Endothelial cell of umbilical vein (primary cell): ENCODE measurements at regions not wholly inside any gene's neighbourhood (a gene's known extent, or its start where the extent isn't known, plus 50 kb on each side); places are given as distances from the start of the nearest gene placed in this dataset.

Experiments
- BruUV-seq: library from RNA; stranded (reverse); fragments of 400-500 nt; replicated peaks from 2 replicates; lab custom pipeline; 2021; lab: Mats Ljungman, UMichigan
- CTCF ChIA-PET: fragments of 300-600, 350-600 bp; sonication (Branson Sonifier 250); formaldehyde crosslinking; loops from one replicate; lab custom pipeline; 2021; ENCODE audit warnings: antibody characterized with exemption, inconsistent platforms; lab: Charles Lee
- POLR2A ChIA-PET: fragments of 300-600, 350-600 bp; sonication (Branson Sonifier 250); formaldehyde crosslinking; loops from one replicate; lab custom pipeline; 2021; ENCODE audit warnings: antibody characterized with exemption, inconsistent platforms; lab: Charles Lee
- DNase-seq: peaks from one replicate; pipeline ENCODE4 v3.0.0-alpha.2; 2011; ENCODE audit warnings: low read depth, low spot score
- FAIRE-seq: peaks from 2 replicates; lab custom pipeline; 2011; peaks lifted over from hg19 to GRCh38; lab: Jason Lieb, UNC
- H2AFZ ChIP-seq: 2 replicates; pipeline ENCODE4 v1.6.0; 2012; ENCODE audit warnings: low read depth, low read length, control low read depth, inconsistent platforms
- H3K27ac ChIP-seq: 2 replicates; pipeline ENCODE4 v1.5.1; 2011; ENCODE audit warnings: low read depth, mild to moderate bottlenecking, control low read depth, low read length, moderate library complexity; ENCODE audit not compliant: insufficient read depth
- H3K27me3 ChIP-seq, 2 experiments: 2 replicates each; pipeline versions ENCODE4 v1.6.0 to v1.6.1; 2011; ENCODE audit warnings: low read length in 2 of 2, mixed read lengths in 1 of 2; ENCODE audit not compliant: control insufficient read depth in 2 of 2, insufficient read depth in 2 of 2
- H3K36me3 ChIP-seq, 2 experiments: 2 replicates in 1 of 2; 3 replicates in 1 of 2; pipeline ENCODE4 v1.5.1; 2011; ENCODE audit warnings: low read length in 2 of 2, mild to moderate bottlenecking in 1 of 2, moderate library complexity in 1 of 2; ENCODE audit not compliant: control insufficient read depth in 2 of 2, insufficient read depth in 2 of 2; ENCODE audit errors: extremely low read depth in 1 of 2
- H3K4me1 ChIP-seq: 3 replicates; pipeline ENCODE4 v1.5.1; 2011; ENCODE audit warnings: mild to moderate bottlenecking, low read length; ENCODE audit not compliant: control insufficient read depth, insufficient read depth; ENCODE audit errors: extremely low read depth
- H3K4me2 ChIP-seq: 2 replicates; pipeline ENCODE4 v1.6.1; 2011; ENCODE audit warnings: low read length, control low read depth, mixed read lengths; ENCODE audit not compliant: insufficient read depth
- H3K4me3 ChIP-seq, 3 experiments: fragments of 200-600 bp in 1 of 3; sonication (generic), shearing (Covaris generic) in 1 of 3; replicated peaks in 1 of 3; 2 replicates each; pipeline ENCODE4 v1.5.1; 2011 to 2016; ENCODE audit warnings: control low read depth in 3 of 3, low read length in 3 of 3, mild to moderate bottlenecking in 2 of 3, inconsistent platforms in 1 of 3, low read depth in 1 of 3, moderate library complexity in 1 of 3; ENCODE audit not compliant: insufficient read depth in 1 of 3
- H3K79me2 ChIP-seq: 2 replicates; pipeline ENCODE4 v1.6.0; 2012; ENCODE audit warnings: low read length, inconsistent platforms; ENCODE audit not compliant: control insufficient read depth, insufficient read depth
- H3K9ac ChIP-seq: replicated peaks from 2 replicates; pipeline ENCODE3; 2011; ENCODE audit warnings: low read length, control low read depth; ENCODE audit not compliant: insufficient read depth; ENCODE audit errors: extremely low read depth
- H3K9me1 ChIP-seq: replicated peaks from 3 replicates; pipeline ENCODE4 v1.6.0; 2011; ENCODE audit warnings: mild to moderate bottlenecking, low read length; ENCODE audit not compliant: control insufficient read depth, insufficient read depth; ENCODE audit errors: extremely low read depth
- H3K9me3 ChIP-seq: replicated peaks from 2 replicates; pipeline ENCODE4 v1.5.1; 2012; ENCODE audit warnings: low read length, inconsistent platforms; ENCODE audit not compliant: control insufficient read depth, insufficient read depth
- H4K20me1 ChIP-seq: replicated peaks from 2 replicates; pipeline ENCODE3; 2011; ENCODE audit warnings: mild to moderate bottlenecking, low read length; ENCODE audit not compliant: control insufficient read depth, insufficient read depth; ENCODE audit errors: extremely low read depth
- EZH2 ChIP-seq: IDR thresholded peaks from 2 replicates; pipeline ENCODE4 v1.6.1; 2012; ENCODE audit warnings: borderline replicate concordance, low read depth, mild to moderate bottlenecking, moderate library complexity, low read length, inconsistent platforms; ENCODE audit not compliant: severe bottlenecking
- FOS ChIP-seq: IDR thresholded peaks from 2 replicates; pipeline ENCODE4 v1.6.1; 2011; ENCODE audit warnings: mild to moderate bottlenecking, low read length, moderate library complexity, borderline replicate concordance; ENCODE audit not compliant: insufficient read depth
- GATA2 ChIP-seq: IDR thresholded peaks from 2 replicates; pipeline ENCODE4 v1.7.0; 2011; ENCODE audit warnings: low read depth, mild to moderate bottlenecking, moderate library complexity, mixed read lengths, low read length; ENCODE audit not compliant: insufficient read length, insufficient read depth
- JUN ChIP-seq: IDR thresholded peaks from 2 replicates; pipeline ENCODE4 v1.6.1; 2011; ENCODE audit warnings: borderline replicate concordance, low read depth; ENCODE audit not compliant: insufficient read length, insufficient read depth
- MAX ChIP-seq: IDR thresholded peaks from 2 replicates; pipeline ENCODE4 v1.6.1; 2011; ENCODE audit not compliant: insufficient read depth, insufficient read length
- MYC ChIP-seq: IDR thresholded peaks from one replicate; pipeline ENCODE4 v1.6.1; 2011; ENCODE audit warnings: mild to moderate bottlenecking, low read depth, low read length
- POLR2A ChIP-seq: IDR thresholded peaks from 2 replicates; pipeline ENCODE4 v1.6.1; 2012; ENCODE audit warnings: low read depth, mild to moderate bottlenecking, control low read depth, low read length
- POLR2AphosphoS5 ChIP-seq: IDR thresholded peaks from 2 replicates; pipeline ENCODE4 v1.6.1; 2012; ENCODE audit warnings: low read depth, mild to moderate bottlenecking, control low read depth, low read length, moderate library complexity; ENCODE audit not compliant: insufficient read depth
- dilution Hi-C: fragments of 300-500 bp; cut with MboI; formaldehyde crosslinking; loops from one replicate; pipeline ENCODE4 v1.15.0; 2019; ENCODE audit warnings: low sequenced_read_pairs; ENCODE audit not compliant: extremely low pct_ligation_motif_present
- intact Hi-C: fragments of 100-400 bp; cut with micrococcal nuclease; formaldehyde crosslinking; loops from one replicate; pipeline ENCODE4 v1.10.0; 2022
- TF ChIP-seq, protein P1 (sequence below), 2 donors: IDR thresholded peaks; 1 replicate in 1 of 2; 2 replicates in 1 of 2; pipeline ENCODE4 v1.5.1; 2011; ENCODE audit warnings: low read length in 2 of 2, mild to moderate bottlenecking in 2 of 2, moderate library complexity in 2 of 2, control low read depth in 1 of 2, inconsistent platforms in 1 of 2, low read depth in 1 of 2; ENCODE audit not compliant: insufficient read depth in 1 of 2; ENCODE audit errors: extremely low read depth in 1 of 2

GRCh38 chr13:105340061-105340606 lies 1195.3 kb downstream of the EFNB2 start:
- Histone ChIP-seq H3K27ac (no peak overlapping the region), H3K9ac (no peak overlapping the region), H3K4me2 (no peak overlapping the region), H3K36me3 (no peaks in the 10 kb centered on the region), H3K4me3 (no peak overlapping the region), H3K9me3 (no peaks in the 10 kb centered on the region), H4K20me1 (no peaks in the 10 kb centered on the region), H3K4me1 (no peaks in the 10 kb centered on the region), H3K9me1 (no peaks in the 10 kb centered on the region), H3K27me3 (no peaks in the 10 kb centered on the region), H3K79me2 (no peaks in the 10 kb centered on the region), H2AFZ (no peak overlapping the region)
- intact Hi-C loops: no loop called here
- TF ChIP-seq FOS: no peak
- no peak for TF ChIP-seq POLR2A
- no peak for TF ChIP-seq POLR2AphosphoS5
- no peak for TF ChIP-seq EZH2
- no peak for TF ChIP-seq MAX
- no peak for TF ChIP-seq MYC
- TF ChIP-seq, protein P1, sequence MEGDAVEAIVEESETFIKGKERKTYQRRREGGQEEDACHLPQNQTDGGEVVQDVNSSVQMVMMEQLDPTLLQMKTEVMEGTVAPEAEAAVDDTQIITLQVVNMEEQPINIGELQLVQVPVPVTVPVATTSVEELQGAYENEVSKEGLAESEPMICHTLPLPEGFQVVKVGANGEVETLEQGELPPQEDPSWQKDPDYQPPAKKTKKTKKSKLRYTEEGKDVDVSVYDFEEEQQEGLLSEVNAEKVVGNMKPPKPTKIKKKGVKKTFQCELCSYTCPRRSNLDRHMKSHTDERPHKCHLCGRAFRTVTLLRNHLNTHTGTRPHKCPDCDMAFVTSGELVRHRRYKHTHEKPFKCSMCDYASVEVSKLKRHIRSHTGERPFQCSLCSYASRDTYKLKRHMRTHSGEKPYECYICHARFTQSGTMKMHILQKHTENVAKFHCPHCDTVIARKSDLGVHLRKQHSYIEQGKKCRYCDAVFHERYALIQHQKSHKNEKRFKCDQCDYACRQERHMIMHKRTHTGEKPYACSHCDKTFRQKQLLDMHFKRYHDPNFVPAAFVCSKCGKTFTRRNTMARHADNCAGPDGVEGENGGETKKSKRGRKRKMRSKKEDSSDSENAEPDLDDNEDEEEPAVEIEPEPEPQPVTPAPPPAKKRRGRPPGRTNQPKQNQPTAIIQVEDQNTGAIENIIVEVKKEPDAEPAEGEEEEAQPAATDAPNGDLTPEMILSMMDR (IDR thresholded peaks at IDR 0.05; ENCODE audit: extremely low read depth in 1 of 2, insufficient read depth in 1 of 2, low read depth in 1 of 2, low read length in 2 of 2): no peak
- no peak for TF ChIP-seq GATA2
- TF ChIP-seq JUN: no peak
- BruUV-seq: no TSS peak
- FAIRE-seq: no peak
- no peak for DNase-seq
- ChIA-PET POLR2A (no interaction called here), CTCF (no interaction called here)
- dilution Hi-C loops: no loop called here
